ENCODE measurements at regions not wholly inside any gene's neighbourhood (a gene's known extent, or its start where the extent isn't known, plus 50 kb on each side); places are given as distances from the start of the nearest gene placed in this dataset.
"Not testable (repeated sequence)": the region's sequence is repeated elsewhere in the genome, so short reads cannot be mapped to it uniquely, and the experiment has no call there.

DNA sequence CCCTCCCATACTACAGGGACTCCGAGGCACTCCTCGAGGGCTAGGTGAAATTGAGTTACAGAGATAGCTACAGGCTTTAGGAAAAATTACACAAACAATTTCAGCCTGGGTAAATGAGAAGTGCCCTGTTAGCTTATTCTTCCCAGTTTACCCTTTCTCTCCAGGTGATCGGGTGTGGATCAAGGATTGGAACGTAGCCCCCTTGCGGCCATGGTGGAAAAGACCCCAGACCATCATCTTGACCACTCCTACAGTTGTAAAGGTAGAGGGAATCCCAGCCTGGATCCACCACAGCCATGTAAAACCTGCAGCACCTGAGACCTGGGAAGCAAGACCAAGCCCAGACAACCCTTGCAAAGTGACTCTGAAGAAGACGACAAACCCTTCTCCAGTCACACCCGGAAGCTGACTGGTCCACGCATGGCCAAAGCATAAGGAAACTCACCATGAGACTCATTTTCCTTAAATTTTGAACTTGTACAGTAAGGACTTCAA is 600.6 kb downstream of the UQCRFS1 start:
- 85 to 88% (median 87%) methylated on average over 8 of the region's 8 CpGs for WGBS, 3 donors
- no peak overlapping the region for H3K27ac ChIP-seq (ENCODE audit: low read depth, low read length)

DNA sequence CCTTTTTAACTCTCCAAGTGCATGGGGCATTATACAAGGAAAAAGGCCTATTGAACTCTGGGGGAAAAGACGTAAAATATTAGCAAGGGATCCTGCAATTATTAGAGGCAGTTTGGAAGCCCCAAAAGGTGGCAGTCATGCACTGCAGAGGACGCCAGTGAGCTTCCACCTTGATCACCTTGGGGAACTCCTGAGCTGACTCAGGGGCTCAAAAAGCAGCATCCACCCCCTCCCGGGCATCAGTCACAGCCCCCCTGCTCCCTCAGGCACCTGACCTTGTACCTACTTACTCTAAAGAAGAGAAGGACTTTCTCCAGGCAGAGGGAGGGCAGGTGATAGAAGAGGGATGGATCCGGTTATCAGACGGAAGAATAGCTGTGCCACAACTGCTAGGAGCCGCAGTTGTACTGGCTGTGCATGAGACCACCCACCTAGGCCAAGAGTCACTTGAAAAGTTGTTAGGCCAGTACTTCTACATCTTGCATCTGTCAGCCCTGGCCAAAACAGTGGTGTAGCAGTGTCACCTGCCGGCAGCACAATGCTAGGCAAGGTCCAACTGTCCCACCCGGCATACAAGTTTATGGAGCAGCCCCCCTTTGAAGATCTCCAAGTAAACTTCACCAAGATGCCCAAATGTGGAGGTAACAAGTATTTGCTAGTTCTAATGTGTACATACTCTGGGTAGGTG is 601.6 kb downstream of the UQCRFS1 start:
- H3K27ac ChIP-seq (ENCODE audit: low read depth, low read length) = not testable (repeated sequence)
- WGBS, 3 donors = 73 to 87% (median 80%) methylated on average over 8 of the region's 8 CpGs

DNA sequence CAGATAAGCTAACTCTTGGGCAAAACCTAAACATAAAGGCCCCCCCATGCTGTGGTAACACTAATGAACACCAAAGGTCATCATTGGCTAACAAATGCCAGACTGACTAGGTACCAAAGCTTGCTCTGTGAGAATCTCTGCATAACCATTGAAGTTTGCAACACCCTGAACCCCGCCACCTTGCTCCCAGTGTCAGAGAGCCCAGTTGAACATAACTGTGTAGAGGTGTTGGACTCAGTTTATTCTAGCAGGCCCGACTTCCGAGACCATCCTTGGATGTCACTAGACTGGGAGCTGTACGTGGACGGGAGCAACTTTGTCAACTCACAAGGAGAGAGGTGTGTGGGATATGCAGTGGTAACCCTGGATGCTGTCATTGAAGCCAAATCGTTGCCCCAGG is 602.2 kb downstream of the UQCRFS1 start:
- H3K27ac ChIP-seq (ENCODE audit: low read depth, low read length) = no peak overlapping the region
- 82 to 88% (median 87%) methylated on average over 6 of the region's 6 CpGs for WGBS, 3 donors

DNA sequence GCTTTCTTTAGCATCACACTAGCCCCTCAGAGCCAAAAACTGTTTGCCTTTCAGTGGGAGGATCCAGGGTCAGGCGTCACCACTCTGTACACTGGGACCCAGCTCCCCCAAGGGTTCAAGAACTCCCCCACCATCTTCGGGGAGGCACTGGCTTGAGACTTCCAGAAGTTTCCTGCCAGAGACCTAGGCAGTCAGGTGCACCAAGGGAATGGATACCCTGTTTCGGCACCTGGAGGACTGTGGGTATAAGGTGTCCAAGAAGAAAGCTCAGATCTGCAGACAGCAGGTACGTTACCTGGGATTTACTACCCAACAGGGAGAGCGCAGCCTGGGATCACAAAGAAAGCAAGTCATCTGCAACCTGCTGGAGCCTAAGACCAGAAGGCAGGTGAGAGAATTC is 603.0 kb downstream of the UQCRFS1 start:
- 89 to 92% (median 92%) methylated on average over 5 of the region's 5 CpGs for WGBS, 3 donors
- H3K27ac ChIP-seq (ENCODE audit: low read depth, low read length) = no peak overlapping the region

DNA sequence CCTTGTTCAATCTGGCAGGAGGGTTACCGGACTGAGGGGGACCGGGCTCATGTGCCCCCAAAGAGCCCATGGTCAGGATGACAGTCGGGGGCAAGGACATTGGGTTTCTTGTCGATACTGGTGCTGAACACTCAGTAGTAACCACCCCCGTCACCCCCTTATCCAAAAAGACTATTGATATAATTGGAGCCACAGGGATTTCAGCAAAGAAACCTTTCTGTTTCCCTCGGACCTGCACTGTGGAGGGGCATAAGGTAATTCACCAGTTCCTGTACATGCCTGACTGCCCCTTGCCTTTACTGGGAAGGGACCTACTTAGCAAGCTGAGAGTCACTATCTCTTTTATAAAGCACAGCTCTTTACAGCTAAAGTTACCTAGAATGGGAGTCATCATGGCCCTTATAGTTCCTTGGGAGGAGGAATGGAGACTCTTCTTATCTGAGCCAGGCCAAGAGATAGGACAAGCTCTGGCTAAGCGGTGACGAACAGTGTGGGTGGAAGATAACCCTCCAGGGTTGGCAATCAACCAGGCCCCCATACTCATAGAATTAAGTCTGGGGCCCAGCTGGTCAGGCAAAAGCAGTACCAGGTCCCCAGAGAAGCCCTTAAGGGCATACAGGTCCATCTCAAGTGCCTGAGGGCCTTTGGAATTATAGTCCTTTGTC is 603.7 kb downstream of the UQCRFS1 start:
- no peak overlapping the region for H3K27ac ChIP-seq (ENCODE audit: low read depth, low read length)
- 87 to 88% (median 88%) methylated on average over 8 of the region's 8 CpGs for WGBS, 3 donors

DNA sequence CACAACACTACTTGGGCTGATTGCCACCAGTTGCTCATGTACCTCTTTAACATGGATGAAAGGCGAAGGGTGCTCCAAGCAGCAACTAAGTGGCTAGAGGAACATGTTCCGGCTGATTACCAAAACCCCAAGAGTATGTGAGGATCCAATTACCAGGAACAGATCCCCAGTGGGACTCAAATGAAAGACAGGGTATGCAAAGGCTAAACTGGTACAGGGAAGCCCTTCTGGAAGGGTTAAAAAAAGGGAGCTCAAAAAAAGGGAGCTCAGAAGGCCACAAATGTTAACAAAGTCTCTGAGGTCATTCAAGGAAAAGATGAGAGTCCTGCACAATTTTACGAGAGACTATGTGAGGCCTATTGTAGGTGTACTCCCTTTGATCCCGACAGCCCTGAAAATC is 604.7 kb downstream of the UQCRFS1 start:
- H3K27ac ChIP-seq (ENCODE audit: low read depth, low read length) = no peak overlapping the region
- 91 to 94% (median 93%) methylated on average over 4 of the region's 4 CpGs for WGBS, 3 donors

DNA sequence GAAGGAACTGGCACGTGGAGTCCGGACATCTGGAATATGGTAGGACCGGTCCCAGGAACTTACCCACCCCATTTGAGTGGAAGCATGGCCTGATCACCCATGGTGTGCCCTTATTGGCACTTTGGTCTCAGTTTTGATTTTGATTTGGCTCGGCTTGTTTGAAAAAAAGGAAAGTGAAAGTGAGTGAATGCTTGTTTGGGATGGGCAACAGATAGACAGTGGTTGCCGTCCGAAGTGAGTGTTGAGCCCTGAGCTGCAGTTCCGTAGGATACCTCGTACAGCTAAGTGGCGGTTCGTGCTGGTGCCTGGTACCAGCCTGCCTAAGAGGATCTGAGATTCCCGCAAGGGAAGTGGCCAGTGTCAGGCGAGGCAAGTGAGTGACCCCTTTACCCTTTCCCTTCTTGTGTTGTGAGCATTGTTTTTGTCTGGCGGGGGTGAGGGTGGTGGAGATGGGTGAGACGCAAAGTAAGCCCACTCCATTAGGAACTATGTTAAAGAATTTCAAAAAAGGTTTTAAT is 605.8 kb downstream of the UQCRFS1 start:
- H3K27ac ChIP-seq (ENCODE audit: low read depth, low read length) = no peak overlapping the region
- WGBS, 3 donors = 93 to 95% (median 95%) methylated on average over 14 of the region's 14 CpGs

DNA sequence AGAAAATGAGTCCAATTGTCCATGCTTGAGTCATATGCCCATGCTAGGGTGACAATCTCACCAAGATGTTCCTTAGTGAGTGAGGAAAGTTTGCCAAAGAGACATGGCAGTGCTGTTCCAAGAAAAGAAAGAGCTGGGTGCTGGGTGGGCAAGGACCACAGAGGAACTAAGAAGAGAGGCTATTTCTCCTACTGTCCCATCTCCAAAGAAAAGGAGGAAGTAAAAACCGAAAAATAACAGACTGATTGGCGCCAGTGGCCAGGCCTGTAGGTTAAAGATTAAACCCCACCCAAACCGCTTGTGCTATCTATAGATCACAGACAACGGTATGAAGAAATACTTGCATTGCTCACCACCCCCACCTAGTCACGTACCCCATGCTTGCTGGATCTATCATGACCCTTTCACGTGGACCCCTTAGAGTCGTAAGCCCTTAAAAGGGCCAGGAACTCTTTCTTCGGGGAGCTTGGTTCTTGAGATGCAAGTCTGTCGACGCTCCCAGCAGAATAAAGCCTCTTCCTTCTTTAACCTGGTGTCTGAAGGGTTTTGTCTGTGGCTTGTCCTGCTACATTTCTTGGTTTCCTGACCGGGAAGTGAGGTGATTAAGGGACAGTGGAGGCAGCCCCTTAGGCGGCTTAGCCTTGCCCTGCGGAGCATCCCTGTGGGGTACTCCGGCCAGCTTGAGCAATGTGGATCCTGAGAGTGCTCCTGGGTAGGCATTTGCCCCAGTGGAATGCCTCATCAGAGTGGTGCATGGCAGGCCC is 606.5 kb downstream of the UQCRFS1 start:
- H3K27ac ChIP-seq (ENCODE audit: low read depth, low read length) = no peak overlapping the region
- 72 to 83% (median 80%) methylated on average over 14 of the region's 14 CpGs for WGBS, 3 donors

DNA sequence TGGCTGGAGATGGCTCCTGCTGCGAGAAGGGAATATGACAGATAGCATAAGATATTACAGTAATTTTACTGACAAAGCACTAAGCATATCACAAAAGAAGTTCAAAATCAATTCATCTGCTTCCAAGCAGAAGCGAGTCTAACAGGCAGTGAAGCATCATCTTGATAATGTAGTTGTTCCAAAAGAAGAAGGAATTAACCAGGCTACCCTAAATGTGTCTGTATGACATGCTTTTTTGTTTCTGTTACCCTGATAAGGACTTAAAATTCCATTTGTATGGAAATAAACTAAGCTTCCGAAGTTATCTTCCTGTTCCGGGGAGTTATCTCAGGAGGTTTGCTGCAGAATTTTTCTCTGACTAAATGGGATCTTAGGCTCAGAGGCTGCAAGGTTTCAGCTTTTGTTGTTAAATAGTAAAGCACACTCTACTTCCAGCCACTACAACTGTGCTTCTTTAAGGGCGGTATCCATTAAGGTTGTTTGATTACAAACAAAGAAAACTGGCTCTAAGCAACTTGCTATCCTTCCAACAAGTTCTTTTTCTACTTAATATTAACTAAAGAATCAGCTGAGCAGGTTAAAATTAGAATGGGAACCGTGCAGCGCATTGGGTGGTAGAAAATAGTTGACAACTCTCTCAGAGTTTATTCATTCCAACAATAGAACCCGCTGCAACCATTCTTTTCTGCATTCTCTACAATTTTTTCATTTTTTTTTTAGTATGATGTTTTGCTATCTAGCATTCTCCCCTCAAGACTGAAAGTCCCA is 607.3 kb downstream of the UQCRFS1 start:
- no peak overlapping the region for H3K27ac ChIP-seq (ENCODE audit: low read depth, low read length)
- WGBS, 3 donors = 66 to 80% (median 78%) methylated on average over 8 of the region's 8 CpGs

DNA sequence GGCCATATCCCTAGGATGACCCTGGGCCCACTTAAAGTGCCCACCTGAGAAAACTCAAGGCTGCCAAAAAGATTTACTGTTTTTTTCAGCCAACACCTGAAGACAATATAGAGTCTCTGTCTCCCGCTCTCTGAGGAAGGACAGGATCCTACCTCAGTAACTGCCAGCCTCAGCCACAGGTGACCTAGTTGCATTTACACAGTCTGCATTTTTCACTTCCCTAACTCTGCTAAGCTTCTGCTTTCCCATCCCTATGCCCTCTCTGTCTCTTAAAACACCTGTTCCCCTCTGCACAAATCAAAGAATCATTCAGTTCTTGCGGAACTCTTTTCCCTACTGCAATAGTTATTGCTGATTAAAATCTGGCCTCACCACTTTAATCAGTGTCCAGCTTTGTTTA is 609.5 kb downstream of the UQCRFS1 start:
- 90 to 93% (median 92%) methylated on average over 2 of the region's 2 CpGs for WGBS, 3 donors
- H3K27ac ChIP-seq (ENCODE audit: low read depth, low read length) = no peak overlapping the region

DNA sequence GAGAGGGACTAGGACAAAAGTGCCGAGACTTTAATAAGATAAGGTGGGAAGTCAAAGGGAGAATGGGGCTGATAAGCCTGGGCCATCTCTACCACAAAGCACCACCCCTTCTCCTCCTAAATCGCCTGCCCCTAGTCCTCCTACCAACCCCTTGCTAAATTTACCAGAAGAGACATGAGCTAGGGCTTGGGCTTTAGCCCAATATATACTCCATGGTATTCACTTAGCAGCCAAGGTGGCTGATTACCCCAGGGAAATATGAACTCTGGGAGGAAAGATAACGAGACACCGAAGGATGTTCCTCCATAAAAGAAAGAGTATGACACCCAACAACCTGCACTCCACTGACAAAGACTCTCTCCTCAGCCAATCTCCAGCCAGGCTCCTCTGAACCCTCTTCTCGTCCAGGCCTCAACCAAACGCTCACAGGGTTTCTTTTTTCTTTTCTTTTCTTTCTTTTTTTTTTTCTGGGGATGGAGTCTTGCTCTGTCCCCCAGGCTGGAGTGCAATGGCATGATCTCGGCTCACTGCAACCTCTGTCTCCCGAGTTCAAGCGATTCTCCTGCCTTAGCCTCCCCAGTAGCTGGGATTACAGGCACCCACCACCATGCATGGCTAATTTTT is 610.2 kb downstream of the UQCRFS1 start:
- 80 to 82% (median 81%) methylated on average over 9 of the region's 9 CpGs for WGBS, 3 donors
- H3K27ac ChIP-seq (ENCODE audit: low read depth, low read length) = no peak overlapping the region

DNA sequence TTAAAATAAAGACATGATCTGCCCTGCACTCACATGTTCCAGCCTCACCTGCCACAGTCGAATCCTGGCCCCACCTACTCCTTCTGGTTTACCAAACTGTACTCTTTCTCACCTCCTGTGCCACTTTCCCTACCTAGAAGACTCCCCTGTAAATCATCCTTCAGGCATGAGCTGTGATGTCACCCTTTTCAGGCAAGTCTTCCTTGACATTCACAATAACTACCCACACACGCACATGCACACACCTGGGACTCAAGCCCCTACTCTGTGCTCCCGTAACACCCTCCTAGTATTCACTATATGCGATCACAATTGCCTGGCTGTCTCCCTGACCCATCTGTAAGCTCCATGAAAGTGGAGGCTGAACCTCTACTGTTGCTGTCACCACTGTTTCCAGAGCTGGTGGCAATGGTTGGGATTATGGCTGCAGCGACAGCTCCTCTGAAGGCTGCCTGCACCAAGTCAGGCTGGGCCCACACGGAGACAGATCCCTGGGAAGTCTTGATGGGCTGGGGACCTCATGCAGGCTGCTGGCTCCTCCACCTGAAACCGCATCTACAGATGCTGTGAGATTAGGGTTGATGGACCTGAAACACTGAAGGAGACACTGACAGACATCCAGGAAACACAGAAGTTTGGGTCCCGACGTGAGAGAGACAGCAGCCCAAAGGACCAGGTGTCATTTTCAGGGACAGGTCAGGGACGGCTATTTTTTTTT is 611.1 kb downstream of the UQCRFS1 start:
- H3K27ac ChIP-seq (ENCODE audit: low read depth, low read length) = no peak overlapping the region
- WGBS, 3 donors = 76 to 78% (median 77%) methylated on average over 10 of the region's 10 CpGs

DNA sequence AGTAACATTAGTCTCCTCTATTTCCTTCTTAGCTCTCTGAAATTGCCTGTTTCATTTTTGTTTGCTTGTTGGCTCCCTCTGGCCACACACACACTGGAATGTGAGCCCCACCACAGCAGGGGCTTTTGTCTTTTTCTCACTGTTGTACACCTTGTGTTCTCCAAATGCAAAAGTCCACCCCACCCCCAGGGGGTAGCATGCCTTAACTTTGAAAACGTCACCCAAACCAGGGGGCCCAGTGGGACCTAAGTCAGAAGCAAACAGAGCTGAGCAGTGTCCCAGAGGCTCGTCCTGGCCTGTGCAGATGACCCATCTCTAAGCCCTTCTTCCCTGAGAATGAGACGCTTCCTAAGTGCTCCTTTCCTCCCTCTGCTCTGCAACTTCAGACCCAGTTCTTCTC is 614.1 kb downstream of the UQCRFS1 start:
- no peak overlapping the region for H3K27ac ChIP-seq (ENCODE audit: low read depth, low read length)
- 49 to 68% (median 51%) methylated on average over 3 of the region's 3 CpGs for WGBS, 3 donors

DNA sequence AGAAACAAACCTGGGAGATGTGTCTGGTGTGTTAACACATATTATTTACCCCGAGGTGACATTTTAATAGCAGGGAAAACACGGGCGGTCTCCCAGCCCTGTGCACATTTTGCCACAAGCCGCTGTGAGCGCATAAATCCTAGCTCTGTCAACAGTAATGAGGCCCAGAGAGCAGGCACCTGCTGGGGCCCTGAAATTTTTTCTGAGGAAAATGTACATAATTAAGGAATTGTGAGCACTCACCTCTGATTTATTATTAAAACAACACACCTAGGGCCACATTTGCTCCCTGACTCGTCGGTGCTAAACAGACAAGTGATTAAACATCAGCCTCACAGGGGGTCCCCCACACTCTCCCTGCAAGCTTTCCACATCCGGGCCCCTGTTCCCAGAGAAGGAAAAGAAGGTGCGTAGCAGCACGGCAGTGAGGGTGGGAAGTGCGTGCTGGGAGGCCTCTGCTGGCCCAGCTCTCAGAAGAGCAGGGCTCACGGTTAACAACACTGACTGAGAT is 616.3 kb downstream of the UQCRFS1 start:
- H3K27ac ChIP-seq (ENCODE audit: low read depth, low read length) = no peak overlapping the region
- 37 to 67% (median 56%) methylated on average over 12 of the region's 12 CpGs for WGBS, 3 donors

DNA sequence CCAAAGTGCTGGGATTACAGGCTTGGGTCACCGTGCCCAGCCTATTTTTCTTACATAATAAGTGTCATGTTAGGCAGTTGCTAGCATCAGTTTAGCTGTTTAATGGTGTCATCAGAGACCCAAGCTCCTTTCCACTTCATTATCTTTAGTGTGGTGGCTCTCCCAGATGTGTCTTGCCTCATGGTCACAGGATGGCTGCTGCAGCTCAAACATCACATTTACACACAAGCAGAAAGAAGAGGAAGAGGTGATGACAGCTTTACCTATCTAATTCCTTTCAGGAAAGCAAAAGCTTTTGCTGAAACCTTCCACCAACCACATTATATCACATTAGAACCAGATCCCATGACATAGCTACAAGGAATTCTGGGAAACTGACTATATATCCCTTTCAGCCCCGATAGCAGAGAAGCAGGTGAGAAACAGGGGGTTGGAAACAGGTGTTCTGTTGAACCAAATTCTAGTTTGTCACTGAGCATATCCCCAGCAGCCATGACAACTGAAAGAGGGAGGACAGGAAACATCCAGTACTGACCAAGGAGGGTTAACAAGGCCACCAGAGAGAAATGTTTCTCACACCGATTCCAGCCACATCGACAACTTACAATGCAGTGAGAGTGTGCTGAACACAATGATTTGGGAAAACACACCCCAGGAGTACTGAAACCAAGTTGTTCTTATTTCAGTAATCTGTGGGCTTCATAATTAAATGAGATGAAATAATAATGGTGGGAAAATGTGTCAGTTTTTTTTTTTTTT is 617.0 kb downstream of the UQCRFS1 start:
- no peak overlapping the region for H3K27ac ChIP-seq (ENCODE audit: low read depth, low read length)
- 47 to 77% (median 74%) methylated on average over 4 of the region's 4 CpGs for WGBS, 3 donors

DNA sequence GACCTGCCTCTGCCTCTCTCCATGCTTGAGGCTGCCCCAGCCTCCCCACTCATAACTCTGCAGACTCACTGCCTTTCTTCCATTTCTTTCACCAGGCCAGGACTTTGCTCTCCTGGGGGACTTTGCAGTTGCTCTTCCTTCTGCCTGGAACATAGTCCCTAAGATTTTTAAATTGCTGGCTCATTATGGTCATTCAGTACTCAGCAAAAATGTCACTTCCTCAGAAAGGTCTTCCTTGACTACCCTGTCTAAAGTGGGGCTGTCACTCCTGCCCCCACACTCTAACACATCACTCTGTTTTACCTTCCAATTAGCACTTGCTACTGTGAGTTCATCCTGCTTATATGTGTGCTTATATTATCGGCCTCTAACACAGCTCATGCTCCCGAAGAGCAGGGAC is 618.2 kb downstream of the UQCRFS1 start:
- no peak overlapping the region for H3K27ac ChIP-seq (ENCODE audit: low read depth, low read length)
- WGBS, 3 donors = 79 to 86% (median 81%) methylated on average over 2 of the region's 2 CpGs

DNA sequence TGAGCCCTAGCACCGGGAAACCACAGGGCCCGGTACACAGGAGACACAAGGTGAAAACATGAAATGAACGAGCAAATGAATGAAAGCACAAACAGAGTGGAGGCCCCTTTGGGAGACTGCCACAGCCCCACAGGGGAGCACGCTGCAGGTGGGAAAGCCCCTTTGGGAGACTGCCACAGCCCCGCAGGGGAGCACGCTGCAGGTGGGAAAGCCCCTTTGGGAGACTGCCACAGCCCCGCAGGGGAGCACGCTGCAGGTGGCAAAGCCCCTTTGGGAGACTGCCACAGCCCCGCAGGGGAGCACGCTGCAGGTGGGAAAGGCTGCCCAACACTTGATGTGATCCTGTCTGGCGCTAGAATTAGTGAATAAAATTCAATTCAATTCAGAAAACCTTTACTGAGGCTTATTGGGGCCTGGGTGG is 623.0 kb downstream of the UQCRFS1 start:
- 55 to 74% (median 70%) methylated on average over 11 of the region's 11 CpGs for WGBS, 3 donors
- not testable (repeated sequence) for H3K27ac ChIP-seq (ENCODE audit: low read depth, low read length)
